Naive thymus-derived CD4-positive, alpha-beta T cell (primary cell): ENCODE measurements at regions not wholly inside any gene's neighbourhood (a gene's known extent, or its start where the extent isn't known, plus 50 kb on each side); places are given as distances from the start of the nearest gene placed in this dataset.

ENCODE experiments used
- ATAC-seq: fragments of 150-1000 bp; cut with Tn5 transposase; 2 replicates; pipeline ENCODE4 v1.10.0; 2021; ENCODE audit warnings: mild to moderate bottlenecking, moderate library complexity
- CTCF ChIA-PET: fragments of 350-600 bp; sonication (Branson Sonifier 250); formaldehyde crosslinking; loops from one replicate; lab custom pipeline; 2021; ENCODE audit warnings: antibody characterized with exemption; lab: Charles Lee
- POLR2A ChIA-PET: fragments of 350-600 bp; sonication (Branson Sonifier 250); formaldehyde crosslinking; loops from one replicate; lab custom pipeline; 2021; ENCODE audit warnings: antibody characterized with exemption, inconsistent platforms; lab: Charles Lee
- DNase-seq, 9 donors: peaks; one replicate each; pipeline versions ENCODE4 v3.0.0 to v3.0.0-alpha.2; 2020 to 2022; ENCODE audit warnings: mixed read lengths in 1 of 9
- H3K27ac ChIP-seq: one replicate; pipeline ENCODE4 v1.7.0; 2013; ENCODE audit warnings: mild to moderate bottlenecking, low read depth, low read length, moderate library complexity
- H3K27me3 ChIP-seq, 2 donors: one replicate each; pipeline ENCODE4 v1.7.0; 2013; ENCODE audit warnings: low read length in 2 of 2, mild to moderate bottlenecking in 2 of 2, moderate library complexity in 2 of 2; ENCODE audit not compliant: control insufficient read depth in 2 of 2, insufficient read depth in 2 of 2
- H3K36me3 ChIP-seq, 3 experiments: 1 replicate in 2 of 3; 2 replicates in 1 of 3; pipeline ENCODE4 v1.7.0; 2013; ENCODE audit warnings: low read length in 3 of 3, mild to moderate bottlenecking in 3 of 3, moderate library complexity in 1 of 3; ENCODE audit not compliant: insufficient read depth in 3 of 3, control insufficient read depth in 2 of 3
- H3K4me1 ChIP-seq, 2 donors: one replicate each; pipeline ENCODE4 v1.7.0; 2013; ENCODE audit warnings: low read length in 2 of 2, mild to moderate bottlenecking in 2 of 2, moderate library complexity in 1 of 2; ENCODE audit not compliant: control insufficient read depth in 2 of 2, insufficient read depth in 2 of 2
- H3K4me3 ChIP-seq: 2 replicates; pipeline ENCODE4 v1.7.0; 2013; ENCODE audit warnings: mild to moderate bottlenecking, low read length
- H3K9me3 ChIP-seq, 3 experiments: 1 replicate in 2 of 3; 2 replicates in 1 of 3; pipeline ENCODE4 v1.7.0; 2013; ENCODE audit warnings: low read length in 3 of 3; ENCODE audit not compliant: control insufficient read depth in 2 of 3
- H3K27ac Mint-ChIP-seq, 9 donors: one replicate each; pipeline ENCODE4 v1.8.0; 2020 to 2022; ENCODE audit warnings: mixed read lengths in 9 of 9, mild to moderate bottlenecking in 8 of 9, moderate library complexity in 5 of 9, inconsistent platforms in 2 of 9
- H3K27me3 Mint-ChIP-seq, 5 donors: one replicate each; pipeline ENCODE4 v1.8.0; 2021 to 2022; ENCODE audit warnings: mixed read lengths in 5 of 5, mild to moderate bottlenecking in 1 of 5
- H3K36me3 Mint-ChIP-seq, 5 donors: one replicate each; pipeline ENCODE4 v1.8.0; 2020 to 2022; ENCODE audit warnings: mixed read lengths in 5 of 5, mild to moderate bottlenecking in 3 of 5, inconsistent platforms in 1 of 5
- H3K4me1 Mint-ChIP-seq, 7 donors: one replicate each; pipeline ENCODE4 v1.8.0; 2020 to 2022; ENCODE audit warnings: mixed read lengths in 7 of 7, mild to moderate bottlenecking in 3 of 7, inconsistent platforms in 1 of 7
- H3K4me3 Mint-ChIP-seq, 10 donors: one replicate each; pipeline ENCODE4 v1.8.0; 2020 to 2022; ENCODE audit warnings: mild to moderate bottlenecking in 10 of 10, mixed read lengths in 10 of 10, moderate library complexity in 6 of 10, inconsistent platforms in 2 of 10
- H3K9me3 Mint-ChIP-seq, 11 donors: one replicate each; pipeline ENCODE4 v1.8.0; 2020 to 2022; ENCODE audit warnings: mixed read lengths in 11 of 11, mild to moderate bottlenecking in 4 of 11, inconsistent platforms in 1 of 11, moderate library complexity in 1 of 11
- intact Hi-C, 2 donors: fragments of 100-400 bp; cut with micrococcal nuclease; formaldehyde crosslinking; loops; one replicate each; pipeline ENCODE4 v1.15.1; 2023

GRCh38 chr10:6726924-6727323 lies 146.8 kb upstream of the PRKCQ start:
- peaks cover 0 to 4% of the 10 kb centered on the region in 2 donors for H3K27me3 ChIP-seq
- peaks cover 63 to 76% (median 74%) of the 10 kb centered on the region in 5 donors for H3K27me3 Mint-ChIP-seq
- no peak overlapping the region for H3K27ac ChIP-seq
- no peaks in the 10 kb centered on the region for H3K9me3 ChIP-seq
- H3K27ac Mint-ChIP-seq, result no peak overlapping the region
- no peak overlapping the region for H3K4me3 ChIP-seq
- peaks cover 0 to 4% (median 0%) of the 10 kb centered on the region in 5 donors for H3K36me3 Mint-ChIP-seq
- no peak for ATAC-seq
- DNase-seq, result no peak
- no peak overlapping the region for H3K4me3 Mint-ChIP-seq
- H3K4me1 ChIP-seq, result no peaks in the 10 kb centered on the region
- ChIA-PET CTCF (no interaction called here), POLR2A (no interaction called here)
- no peaks in the 10 kb centered on the region for H3K4me1 Mint-ChIP-seq
- H3K36me3 ChIP-seq, result no peaks in the 10 kb centered on the region
- H3K9me3 Mint-ChIP-seq, result peaks cover 0 to 2% (median 0%) of the 10 kb centered on the region in 11 donors
- intact Hi-C loops, result no loop called here

GRCh38 chr10:6722616-6723004 lies 142.5 kb upstream of the PRKCQ start:
- H3K4me3 Mint-ChIP-seq, result no peak overlapping the region
- Histone ChIP-seq H3K36me3 (no peaks in the 10 kb centered on the region), H3K4me1 (no peaks in the 10 kb centered on the region), H3K9me3 (no peaks in the 10 kb centered on the region), H3K27ac (no peak overlapping the region), H3K27me3 (no peaks in the 10 kb centered on the region), H3K4me3 (no peak overlapping the region)
- ChIA-PET POLR2A (no interaction called here), CTCF (no interaction called here)
- H3K9me3 Mint-ChIP-seq, result peaks cover 0 to 8% (median 0%) of the 10 kb centered on the region in 11 donors
- ATAC-seq, result no peak
- no peak overlapping the region for H3K27ac Mint-ChIP-seq
- H3K27me3 Mint-ChIP-seq, result peaks cover 39 to 63% (median 60%) of the 10 kb centered on the region in 5 donors
- peaks cover 0 to 4% (median 3%) of the 10 kb centered on the region in 5 donors for H3K36me3 Mint-ChIP-seq
- DNase-seq, result no peak
- H3K4me1 Mint-ChIP-seq, result peaks cover 0 to 3% (median 0%) of the 10 kb centered on the region in 7 donors
- intact Hi-C loops, result no loop called here

- peaks cover 0 to 8% (median 0%) of the 10 kb centered on the region in 11 donors for H3K9me3 Mint-ChIP-seq
- CTCF ChIA-PET, result no interaction called here
- H3K36me3 ChIP-seq, result no peaks in the 10 kb centered on the region
- H3K4me3 Mint-ChIP-seq, result no peak overlapping the region
- no peaks in the 10 kb centered on the region for H3K4me1 ChIP-seq
- no peaks in the 10 kb centered on the region for H3K27me3 ChIP-seq
- H3K27ac ChIP-seq, result no peak overlapping the region
- peaks cover 34 to 63% (median 58%) of the 10 kb centered on the region in 5 donors for H3K27me3 Mint-ChIP-seq
- H3K4me1 Mint-ChIP-seq, result peaks cover 0 to 3% (median 0%) of the 10 kb centered on the region in 7 donors
- no peak overlapping the region for H3K27ac Mint-ChIP-seq
- peaks cover 0 to 4% (median 3%) of the 10 kb centered on the region in 5 donors for H3K36me3 Mint-ChIP-seq
- no peak for ATAC-seq
- H3K9me3 ChIP-seq, result no peaks in the 10 kb centered on the region
- intact Hi-C loops, result no loop called here
- H3K4me3 ChIP-seq, result no peak overlapping the region
- POLR2A ChIA-PET, result no interaction called here
- no peak for DNase-seq
These were observed 142.0 kb upstream of the PRKCQ start for GRCh38 chr10:6721964-6722615.

GRCh38 chr10:6721480-6721879 lies 141.4 kb upstream of the PRKCQ start:
- Histone ChIP-seq H3K9me3 (no peaks in the 10 kb centered on the region), H3K27me3 (no peaks in the 10 kb centered on the region), H3K36me3 (no peaks in the 10 kb centered on the region), H3K4me3 (no peak overlapping the region), H3K4me1 (no peaks in the 10 kb centered on the region), H3K27ac (no peak overlapping the region)
- peaks cover 0 to 8% (median 0%) of the 10 kb centered on the region in 11 donors for H3K9me3 Mint-ChIP-seq
- peaks cover 0 to 4% (median 3%) of the 10 kb centered on the region in 5 donors for H3K36me3 Mint-ChIP-seq
- no peak overlapping the region for H3K4me3 Mint-ChIP-seq
- CTCF ChIA-PET, result no interaction called here
- peaks cover 28 to 63% (median 53%) of the 10 kb centered on the region in 5 donors for H3K27me3 Mint-ChIP-seq
- POLR2A ChIA-PET, result interaction anchor here (0.6 kb wide), 1 partner anchor 1035 kb away, joined by 3 read pairs; no protein-coding TSS in a partner anchor
- no peak for DNase-seq
- ATAC-seq, result no peak
- H3K4me1 Mint-ChIP-seq, result peaks cover 0 to 3% (median 0%) of the 10 kb centered on the region in 7 donors
- intact Hi-C loops, result no loop called here
- no peak overlapping the region for H3K27ac Mint-ChIP-seq

- Histone ChIP-seq H3K36me3 (no peaks in the 10 kb centered on the region), H3K27me3 (no peaks in the 10 kb centered on the region), H3K9me3 (no peaks in the 10 kb centered on the region), H3K27ac (no peak overlapping the region), H3K4me1 (no peaks in the 10 kb centered on the region), H3K4me3 (no peak overlapping the region)
- peaks cover 28 to 59% (median 48%) of the 10 kb centered on the region in 5 donors for H3K27me3 Mint-ChIP-seq
- ChIA-PET CTCF (no interaction called here), POLR2A (no interaction called here)
- no peak for DNase-seq
- H3K27ac Mint-ChIP-seq, result no peak overlapping the region
- no peak overlapping the region for H3K4me3 Mint-ChIP-seq
- H3K9me3 Mint-ChIP-seq, result peaks cover 0 to 7% (median 0%) of the 10 kb centered on the region in 11 donors
- peaks cover 0 to 4% (median 3%) of the 10 kb centered on the region in 5 donors for H3K36me3 Mint-ChIP-seq
- H3K4me1 Mint-ChIP-seq, result peaks cover 0 to 3% (median 0%) of the 10 kb centered on the region in 7 donors
- intact Hi-C loops, result no loop called here
- no peak for ATAC-seq
These were observed 139.5 kb upstream of the PRKCQ start for GRCh38 chr10:6719561-6719960.

- H3K4me3 Mint-ChIP-seq, result no peak overlapping the region
- H3K27ac Mint-ChIP-seq, result no peak overlapping the region
- H3K9me3 Mint-ChIP-seq, result peaks cover 0 to 7% (median 0%) of the 10 kb centered on the region in 11 donors
- Histone ChIP-seq H3K9me3 (no peaks in the 10 kb centered on the region), H3K27me3 (no peaks in the 10 kb centered on the region), H3K27ac (no peak overlapping the region), H3K4me3 (no peak overlapping the region), H3K36me3 (no peaks in the 10 kb centered on the region), H3K4me1 (peaks cover 0 to 4% of the 10 kb centered on the region in 2 donors)
- H3K27me3 Mint-ChIP-seq, result peaks cover 21 to 55% (median 38%) of the 10 kb centered on the region in 5 donors
- ChIA-PET POLR2A (no interaction called here), CTCF (no interaction called here)
- H3K36me3 Mint-ChIP-seq, result peaks cover 0 to 4% (median 3%) of the 10 kb centered on the region in 5 donors
- intact Hi-C loops, result no loop called here
- peaks cover 0 to 7% (median 5%) of the 10 kb centered on the region in 7 donors for H3K4me1 Mint-ChIP-seq
- DNase-seq (no peak), ATAC-seq (no peak)
These were observed 138.5 kb upstream of the PRKCQ start for GRCh38 chr10:6718550-6718949.

GRCh38 chr10:6716516-6716915 lies 136.4 kb upstream of the PRKCQ start:
- H3K36me3 Mint-ChIP-seq, result peaks cover 0 to 4% (median 0%) of the 10 kb centered on the region in 5 donors
- Histone ChIP-seq H3K4me3 (no peak overlapping the region), H3K9me3 (no peaks in the 10 kb centered on the region), H3K27ac (no peak overlapping the region), H3K4me1 (peaks cover 0 to 6% of the 10 kb centered on the region in 2 donors), H3K36me3 (no peaks in the 10 kb centered on the region), H3K27me3 (no peaks in the 10 kb centered on the region)
- H3K4me1 Mint-ChIP-seq, result peaks cover 0 to 10% (median 7%) of the 10 kb centered on the region in 7 donors
- peaks cover 0 to 7% (median 0%) of the 10 kb centered on the region in 11 donors for H3K9me3 Mint-ChIP-seq
- POLR2A ChIA-PET, result no interaction called here
- no peak overlapping the region for H3K4me3 Mint-ChIP-seq
- intact Hi-C loops, result no loop called here
- peaks cover 12 to 51% (median 23%) of the 10 kb centered on the region in 5 donors for H3K27me3 Mint-ChIP-seq
- no peak for DNase-seq
- H3K27ac Mint-ChIP-seq, result no peak overlapping the region
- CTCF ChIA-PET, result interaction anchor here (0.7 kb wide), 1 partner anchor 20 kb away, joined by 3 read pairs; no protein-coding TSS in a partner anchor
- ATAC-seq, result no peak
